Breast epithelium (tissue), 4 donors: ENCODE measurements at regions not wholly inside any gene's neighbourhood (a gene's known extent, or its start where the extent isn't known, plus 50 kb on each side); places are given as distances from the start of the nearest gene placed in this dataset.

Experiments used
- DNase-seq, 2 donors: peaks; one replicate each; pipeline ENCODE4 v3.0.0-alpha.2; 2019; ENCODE audit warnings: low spot score in 2 of 2
- H3K27ac ChIP-seq, 2 donors: fragments of 200-600 bp; sonication (generic) in 1 of 2; one replicate each; pipeline ENCODE4 v1.5.1; 2016 to 2019; ENCODE audit warnings: mild to moderate bottlenecking in 1 of 2
- H3K27me3 ChIP-seq, 2 donors: fragments of 200-600 bp; sonication (generic) in 1 of 2; one replicate each; pipeline versions ENCODE4 v1.5.1 to v1.6.0; 2017 to 2019; ENCODE audit warnings: control low read depth in 1 of 2, mild to moderate bottlenecking in 1 of 2
- H3K36me3 ChIP-seq: fragments of 200-600 bp; one replicate; pipeline ENCODE4 v1.5.1; 2019
- H3K4me1 ChIP-seq, 2 donors: fragments of 200-600 bp; sonication (generic); one replicate each; pipeline ENCODE4 v1.5.1; 2016 to 2019; ENCODE audit warnings: control low read depth in 1 of 2
- H3K4me3 ChIP-seq, 3 donors: fragments of 200-600 bp; sonication (generic); 1 replicate in 2 of 3; 2 replicates in 1 of 3; pipeline ENCODE4 v1.5.1; 2016 to 2019; ENCODE audit warnings: mild to moderate bottlenecking in 3 of 3, moderate library complexity in 2 of 3
- H3K9me3 ChIP-seq, 2 donors: fragments of 200-600 bp; sonication (generic) in 1 of 2; one replicate each; pipeline ENCODE4 v1.5.1; 2016 to 2019; ENCODE audit warnings: control low read depth in 1 of 2
- CTCF ChIP-seq, 3 donors: fragments of 450-650 bp; IDR thresholded peaks; one replicate each; pipeline ENCODE4 v1.5.1; 2016 to 2017; ENCODE audit warnings: antibody characterized with exemption in 3 of 3, mild to moderate bottlenecking in 3 of 3, moderate library complexity in 3 of 3
- POLR2A ChIP-seq: fragments of 450-650 bp; IDR thresholded peaks from one replicate; pipeline ENCODE4 v1.6.1; 2016; ENCODE audit warnings: antibody characterized with exemption, mild to moderate bottlenecking, moderate library complexity
- POLR2AphosphoS5 ChIP-seq, 3 donors: sonication (generic); formaldehyde crosslinking; IDR thresholded peaks; one replicate each; pipeline ENCODE4 v1.6.1; 2017; ENCODE audit warnings: antibody characterized with exemption in 3 of 3
- intact Hi-C: fragments of 100-400 bp; cut with DNase I; formaldehyde crosslinking; loops from one replicate; pipeline ENCODE4 v1.15.1; 2023; ENCODE audit warnings: low total_unique reads

- no peak for DNase-seq
- H3K4me3 ChIP-seq = no peak overlapping the region
- no peaks in the 10 kb centered on the region for H3K36me3 ChIP-seq
- TF ChIP-seq CTCF (IDR thresholded peaks at IDR 0.05) (no peak), POLR2AphosphoS5 (IDR thresholded peaks at IDR 0.05) (no peak), POLR2A (no peak)
- no peak overlapping the region for H3K27ac ChIP-seq
- intact Hi-C loops = no loop called here
- H3K4me1 ChIP-seq = no peaks in the 10 kb centered on the region
- peaks cover 0 to 3% of the 10 kb centered on the region in 2 donors for H3K27me3 ChIP-seq
- H3K9me3 ChIP-seq = no peaks in the 10 kb centered on the region
Measured at GRCh38 chr12:5262450-5262849, 169.5 kb upstream of the NTF3 start.

- no peaks in the 10 kb centered on the region for H3K4me1 ChIP-seq
- no peak overlapping the region for H3K27ac ChIP-seq
- DNase-seq = no peak
- TF ChIP-seq POLR2AphosphoS5 (IDR thresholded peaks at IDR 0.05) = no peak
- no peak for TF ChIP-seq CTCF (IDR thresholded peaks at IDR 0.05)
- TF ChIP-seq POLR2A = no peak
- no peak overlapping the region for H3K4me3 ChIP-seq
- H3K27me3 ChIP-seq = peaks cover 0 to 3% of the 10 kb centered on the region in 2 donors
- H3K9me3 ChIP-seq = no peaks in the 10 kb centered on the region
- intact Hi-C loops = no loop called here
- no peaks in the 10 kb centered on the region for H3K36me3 ChIP-seq
Measured at GRCh38 chr12:5262885-5263284, 169.0 kb upstream of the NTF3 start.

GRCh38 chr12:5264006-5264405, 167.9 kb upstream of the NTF3 start:
- TF ChIP-seq POLR2A (no peak), CTCF (IDR thresholded peaks at IDR 0.05) (no peak), POLR2AphosphoS5 (IDR thresholded peaks at IDR 0.05) (no peak)
- H3K27me3 ChIP-seq = peaks cover 0 to 3% of the 10 kb centered on the region in 2 donors
- no peak for DNase-seq
- no peaks in the 10 kb centered on the region for H3K4me1 ChIP-seq
- no peaks in the 10 kb centered on the region for H3K9me3 ChIP-seq
- no peak overlapping the region for H3K27ac ChIP-seq
- intact Hi-C loops = no loop called here
- no peak overlapping the region for H3K4me3 ChIP-seq
- H3K36me3 ChIP-seq = no peaks in the 10 kb centered on the region

- Histone ChIP-seq H3K27me3 (peaks cover 0 to 3% of the 10 kb centered on the region in 2 donors), H3K9me3 (no peaks in the 10 kb centered on the region), H3K36me3 (no peaks in the 10 kb centered on the region), H3K27ac (no peak overlapping the region), H3K4me1 (no peaks in the 10 kb centered on the region), H3K4me3 (no peak overlapping the region)
- TF ChIP-seq POLR2AphosphoS5 (IDR thresholded peaks at IDR 0.05) (no peak), POLR2A (no peak)
- intact Hi-C loops = no loop called here
- no peak for DNase-seq
Measured at GRCh38 chr12:5267603-5268423, 164.1 kb upstream of the NTF3 start.

- H3K4me3 ChIP-seq = no peak overlapping the region
- H3K9me3 ChIP-seq = no peaks in the 10 kb centered on the region
- TF ChIP-seq CTCF (IDR thresholded peaks at IDR 0.05) (no peak), POLR2A (no peak), POLR2AphosphoS5 (IDR thresholded peaks at IDR 0.05) (no peak)
- H3K27ac ChIP-seq = no peak overlapping the region
- DNase-seq = no peak
- intact Hi-C loops = no loop called here
- no peaks in the 10 kb centered on the region for H3K27me3 ChIP-seq
- no peaks in the 10 kb centered on the region for H3K36me3 ChIP-seq
- no peaks in the 10 kb centered on the region for H3K4me1 ChIP-seq
Measured at GRCh38 chr12:5268424-5269210, 163.3 kb upstream of the NTF3 start.
